Endothelial cell of hepatic sinusoid (primary cell): ENCODE measurements at regions not wholly inside any gene's neighbourhood (a gene's known extent, or its start where the extent isn't known, plus 50 kb on each side); places are given as distances from the start of the nearest gene placed in this dataset.
"Not testable (repeated sequence)": the region's sequence is repeated elsewhere in the genome, so short reads cannot be mapped to it uniquely, and the experiment has no call there.

Experiments
- in situ Hi-C: cut with HindIII; loops from 2 replicates; pipeline ENCODE4 v1.10.0; 2017; ENCODE audit warnings: low sequenced_read_pairs

DNA sequence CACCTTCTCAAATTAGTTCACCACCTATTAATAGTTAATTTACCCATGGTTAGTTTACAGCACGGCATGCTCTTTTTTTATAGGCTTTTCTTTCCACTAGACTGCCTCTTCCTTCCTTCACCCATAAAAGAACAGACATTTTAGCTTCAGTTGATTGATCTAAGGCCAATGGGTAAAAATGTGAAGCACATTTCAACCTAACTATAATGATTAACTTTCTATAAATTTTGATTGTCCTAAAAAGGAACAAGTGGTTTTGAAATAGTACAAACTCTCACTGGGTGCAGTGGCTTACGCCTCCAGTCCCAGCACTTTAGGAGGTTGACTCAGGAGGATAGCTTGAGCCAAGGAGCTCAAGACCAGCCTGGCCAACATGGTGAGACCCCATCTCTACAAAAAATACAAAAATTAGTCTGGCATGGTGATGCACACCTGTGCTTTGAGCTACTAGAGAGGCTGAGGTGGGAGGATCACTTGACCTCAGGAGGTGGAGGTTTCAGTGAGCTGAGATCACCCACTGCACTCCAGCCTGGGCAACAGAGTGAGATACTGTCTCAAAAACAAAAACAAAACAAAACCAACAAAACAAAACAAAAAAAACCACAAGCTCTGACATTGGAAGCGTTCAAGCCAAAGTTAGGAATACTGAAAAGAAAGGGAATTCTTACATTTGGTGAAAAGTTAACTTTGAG lies 89.9 kb upstream of the FAT1 start:
- in situ Hi-C loops = loop anchor here (5.0 kb wide), 1 partner anchor 36 kb away; no protein-coding TSS in a partner anchor

DNA sequence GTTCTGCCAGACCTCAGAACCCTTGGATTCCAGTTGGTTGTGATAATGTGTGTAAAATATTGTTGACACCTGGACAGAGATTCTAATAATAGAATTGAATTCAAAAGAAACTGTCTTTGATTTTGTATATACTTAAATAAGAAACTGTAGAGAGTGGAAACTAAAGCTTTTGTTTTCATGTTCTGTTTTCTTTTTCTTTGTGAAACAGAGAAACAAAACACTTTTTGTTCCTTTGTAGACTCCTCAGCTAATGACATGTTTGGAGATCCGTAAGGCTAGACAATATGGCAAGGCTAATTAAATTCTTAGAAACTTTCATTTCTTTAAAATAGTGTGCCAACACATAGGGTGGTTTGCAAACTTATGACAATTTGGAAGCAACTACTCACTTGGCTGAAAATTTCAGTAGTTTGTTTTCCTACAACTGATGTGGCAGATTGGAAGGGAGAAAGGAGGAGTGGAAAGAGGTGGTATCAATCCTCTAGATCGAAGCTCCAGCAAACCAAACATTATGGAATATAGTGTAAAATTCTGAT lies 90.9 kb upstream of the FAT1 start:
- in situ Hi-C loops = loop anchor here (5.0 kb wide), 2 partner anchors 37 to 48 kb away; no protein-coding TSS in a partner anchor

DNA sequence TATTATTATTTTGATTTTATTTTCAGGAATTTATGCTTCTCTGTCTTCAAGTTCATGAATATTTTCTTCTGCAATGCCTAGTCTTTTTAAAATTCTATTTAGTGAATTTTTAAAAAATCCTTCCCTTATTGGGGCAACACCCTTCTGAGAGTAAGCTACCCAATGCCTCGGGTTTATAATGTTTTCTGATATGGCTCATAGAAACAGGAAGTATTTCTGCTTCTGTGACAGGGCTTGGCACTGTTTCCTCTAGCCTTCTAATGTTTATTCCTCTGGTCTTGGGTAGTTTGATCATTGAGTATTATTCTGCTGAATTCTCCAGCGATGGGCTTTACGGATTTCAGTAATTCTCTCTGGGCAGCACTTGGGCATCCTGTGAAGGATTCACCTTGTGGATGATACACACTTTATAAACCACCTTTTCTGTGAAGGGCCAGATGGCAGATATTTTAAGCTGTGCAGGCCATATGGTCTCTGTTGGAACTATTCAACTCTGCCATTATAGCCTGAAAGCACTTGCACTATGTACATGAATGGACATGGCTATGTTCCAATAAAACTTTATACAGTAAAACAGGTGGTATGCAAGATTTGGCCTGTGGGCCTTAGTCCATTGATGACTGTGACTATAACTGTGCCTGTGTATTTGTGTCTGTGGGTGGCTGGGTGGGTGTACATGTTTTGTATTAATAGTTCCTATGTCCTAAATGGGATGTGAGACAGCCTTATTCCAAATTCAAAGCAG lies 95.9 kb upstream of the FAT1 start:
- in situ Hi-C loops = loop anchor here (5.0 kb wide), 1 partner anchor 43 kb away; no protein-coding TSS in a partner anchor

DNA sequence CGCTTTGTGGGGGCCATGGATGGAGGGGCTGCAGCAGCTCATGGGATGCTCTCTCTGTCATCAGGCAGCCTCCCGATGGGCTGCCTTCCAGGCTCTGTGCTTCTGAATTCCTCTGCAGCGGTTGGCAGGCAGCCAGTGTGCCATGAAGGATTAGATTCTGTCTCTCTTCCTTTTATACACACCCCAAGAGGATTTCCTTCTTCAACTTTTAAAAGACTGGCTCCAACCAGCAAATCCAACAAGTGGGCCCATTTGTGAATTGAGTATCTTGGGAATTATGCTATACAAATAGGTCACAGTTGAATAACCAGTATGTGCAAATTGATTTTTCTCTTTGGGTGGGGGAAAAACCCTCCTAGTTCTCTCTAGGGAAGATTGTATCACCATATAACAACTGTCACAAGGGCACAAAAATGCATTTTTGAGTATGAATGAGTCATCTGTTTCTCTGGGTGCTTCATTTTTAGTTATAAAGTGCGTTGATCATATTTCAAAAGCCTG lies 96.8 kb upstream of the FAT1 start:
- in situ Hi-C loops = no loop called here

DNA sequence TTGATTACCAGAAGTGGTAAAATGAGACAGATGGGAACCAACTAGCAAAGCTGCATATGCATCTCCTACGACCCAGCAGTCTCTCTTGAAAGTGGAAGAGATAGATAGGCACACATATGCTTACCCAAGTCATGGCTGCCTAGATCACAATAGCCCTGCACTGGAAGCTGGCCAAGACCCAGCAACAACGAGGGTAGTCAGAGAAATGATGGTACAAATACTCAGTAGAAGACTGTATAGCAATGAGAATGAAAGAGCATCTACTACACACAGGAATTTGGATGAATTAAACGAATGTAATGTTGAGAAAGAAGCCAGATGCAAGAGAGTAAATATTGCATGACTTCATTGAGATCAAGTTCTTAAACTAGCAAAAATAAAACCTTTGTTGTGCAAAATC lies 100.3 kb upstream of the FAT1 start:
- in situ Hi-C loops = no loop called here

DNA sequence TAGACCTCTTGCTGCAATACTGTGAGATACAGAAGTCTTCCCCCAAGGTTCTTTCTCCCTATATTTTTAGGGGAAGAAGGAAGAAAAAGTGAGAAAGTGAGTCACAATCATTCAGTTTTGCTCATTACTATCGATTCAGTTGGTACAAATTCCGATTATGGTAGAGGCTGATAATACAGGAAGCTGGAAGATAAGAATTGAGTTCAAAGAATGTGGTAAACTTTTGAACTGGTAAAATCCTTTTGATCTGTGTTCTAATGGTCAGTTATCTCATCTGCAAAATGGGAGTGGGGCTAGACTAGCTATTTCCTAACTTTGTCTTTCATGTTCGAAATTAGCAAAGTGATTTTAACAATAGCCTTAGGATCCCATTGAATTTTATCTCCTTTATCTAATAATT lies 101.4 kb upstream of the FAT1 start:
- in situ Hi-C loops = no loop called here

DNA sequence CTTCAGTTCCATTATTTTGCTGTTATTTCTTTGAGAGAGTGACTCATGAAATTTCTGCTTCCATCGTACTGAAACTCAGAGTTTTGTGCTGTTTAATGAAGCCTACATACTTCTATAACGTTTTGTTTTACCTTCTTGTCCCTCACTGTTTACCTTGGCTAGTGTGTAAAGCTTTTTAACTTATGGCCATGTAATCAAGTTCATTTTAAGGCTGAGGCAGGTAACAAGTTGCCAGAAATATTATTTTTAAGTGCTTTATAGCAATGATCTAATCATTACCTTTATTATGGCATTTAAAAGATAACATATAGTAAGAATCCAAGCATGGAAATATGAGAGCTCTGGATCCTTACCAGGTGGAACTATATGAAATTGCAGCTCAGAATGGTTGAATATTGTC lies 102.3 kb upstream of the FAT1 start:
- in situ Hi-C loops = no loop called here

DNA sequence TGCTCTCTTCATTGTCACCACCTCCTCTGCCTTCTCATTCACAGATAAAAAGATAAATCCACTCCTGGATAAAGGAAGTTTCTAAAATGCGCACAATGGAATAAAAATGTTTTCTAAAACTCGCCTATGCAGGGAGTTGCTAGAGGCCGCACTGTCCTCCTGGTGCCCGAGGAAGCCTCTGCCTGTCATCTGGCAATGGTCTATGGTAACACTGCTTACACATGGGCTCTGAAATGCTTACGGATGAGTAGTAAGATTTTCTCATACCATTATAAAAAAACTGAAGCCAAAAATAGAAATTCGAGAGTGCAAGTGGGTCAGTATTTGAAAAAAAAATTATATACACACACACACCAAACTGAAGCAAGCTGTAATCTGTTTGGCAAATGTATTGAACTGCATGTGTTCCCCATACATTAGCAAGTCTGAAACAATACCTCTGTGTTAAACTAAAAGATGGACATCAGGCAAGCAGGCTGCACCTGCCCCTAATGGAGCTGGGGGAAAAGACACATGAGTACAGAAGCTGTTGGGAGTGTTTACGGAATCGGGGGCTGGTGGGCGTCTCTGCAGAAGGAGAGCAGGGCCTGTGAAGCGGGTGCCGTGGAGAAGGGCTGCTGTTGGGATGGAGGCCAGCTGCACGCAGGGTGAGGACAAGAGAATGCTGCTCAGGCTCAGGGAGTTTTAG lies 103.3 kb upstream of the FAT1 start:
- in situ Hi-C loops = no loop called here

DNA sequence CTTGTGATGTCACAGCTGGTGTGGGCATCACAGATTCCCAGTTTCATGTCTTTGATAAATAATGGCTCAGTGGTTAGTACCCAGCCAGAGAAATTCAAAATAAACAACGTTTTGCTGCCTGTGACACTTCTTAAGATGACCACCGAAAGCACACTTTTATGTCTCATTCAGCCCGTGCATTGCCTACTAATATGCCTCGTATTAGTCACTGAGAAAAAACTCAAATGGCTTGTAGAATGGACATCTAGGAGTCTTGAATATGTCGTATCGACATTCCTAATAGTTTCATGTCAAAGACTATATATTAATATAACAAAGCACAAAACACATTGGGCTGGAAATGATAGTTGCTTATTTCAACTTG lies 103.9 kb upstream of the FAT1 start:
- in situ Hi-C loops = no loop called here

DNA sequence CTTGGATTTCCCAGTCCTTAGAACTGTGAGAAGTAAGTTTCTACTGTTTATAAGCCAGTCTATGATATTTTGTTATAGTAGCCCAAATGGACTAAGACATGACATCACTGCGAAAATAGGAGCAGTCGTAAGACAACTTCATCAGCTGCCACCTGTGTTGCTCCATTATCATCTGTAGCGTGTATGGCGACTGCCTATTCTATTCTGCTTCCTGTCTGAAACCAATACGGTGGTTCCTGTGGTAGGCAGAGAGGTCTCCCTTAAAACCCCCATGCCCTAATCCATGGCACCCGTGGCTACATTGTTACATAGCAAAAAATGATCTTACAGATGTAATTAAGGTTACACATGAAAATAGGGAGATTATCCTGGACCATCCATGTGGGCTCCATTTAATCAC lies 105.4 kb upstream of the FAT1 start:
- in situ Hi-C loops = no loop called here

DNA sequence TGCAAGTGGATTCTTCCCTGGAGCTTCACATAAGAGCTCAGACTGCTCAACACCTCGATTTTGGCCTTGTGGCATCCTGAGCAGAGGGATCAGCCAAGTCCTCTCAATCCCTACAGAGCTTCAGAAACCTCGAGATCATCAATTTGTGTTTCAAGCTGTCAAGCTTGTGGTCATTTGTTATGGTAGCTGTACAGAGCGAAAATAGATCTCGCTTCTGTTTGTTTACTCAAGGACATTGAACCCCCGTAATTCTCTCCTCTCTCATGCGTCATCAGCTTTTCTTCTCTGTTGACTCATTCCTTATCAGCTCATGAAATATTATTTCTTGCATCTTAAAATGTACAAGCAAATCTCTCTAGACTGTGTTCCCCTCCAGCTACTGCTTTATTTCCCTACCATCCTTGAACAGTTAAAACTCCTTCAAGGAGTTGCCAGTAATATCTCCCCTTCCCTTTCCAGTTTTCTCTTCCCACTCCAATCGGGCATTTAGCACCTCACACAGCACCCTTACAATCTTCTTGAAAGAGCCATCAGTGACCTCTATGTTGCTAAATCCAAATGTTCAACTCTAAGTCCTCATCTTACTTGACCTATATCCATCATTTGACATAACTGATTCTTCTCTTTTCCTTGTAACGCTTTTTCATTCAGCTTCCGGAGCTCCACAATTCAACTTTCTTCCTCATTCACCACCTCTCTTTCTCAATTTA lies 106.2 kb upstream of the FAT1 start:
- in situ Hi-C loops = no loop called here

DNA sequence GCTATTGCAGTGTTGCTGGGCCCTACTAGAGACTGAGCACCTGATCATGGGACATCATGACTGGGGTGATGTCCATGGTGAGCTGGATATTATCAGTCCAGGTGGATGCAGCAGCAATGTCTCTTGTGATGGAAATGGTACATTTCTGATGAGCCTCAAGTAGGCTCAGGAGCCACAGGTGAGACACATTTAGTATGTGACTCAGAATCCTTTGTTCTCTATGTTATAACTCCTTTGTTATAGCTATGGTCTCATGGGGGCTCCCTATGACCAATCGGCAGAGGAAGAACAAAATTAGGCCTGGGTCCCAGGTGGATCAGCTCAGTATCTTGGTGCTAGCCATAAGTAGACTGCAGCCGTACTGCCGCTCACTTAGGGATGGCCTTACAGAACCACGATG lies 107.9 kb upstream of the FAT1 start:
- in situ Hi-C loops = no loop called here

DNA sequence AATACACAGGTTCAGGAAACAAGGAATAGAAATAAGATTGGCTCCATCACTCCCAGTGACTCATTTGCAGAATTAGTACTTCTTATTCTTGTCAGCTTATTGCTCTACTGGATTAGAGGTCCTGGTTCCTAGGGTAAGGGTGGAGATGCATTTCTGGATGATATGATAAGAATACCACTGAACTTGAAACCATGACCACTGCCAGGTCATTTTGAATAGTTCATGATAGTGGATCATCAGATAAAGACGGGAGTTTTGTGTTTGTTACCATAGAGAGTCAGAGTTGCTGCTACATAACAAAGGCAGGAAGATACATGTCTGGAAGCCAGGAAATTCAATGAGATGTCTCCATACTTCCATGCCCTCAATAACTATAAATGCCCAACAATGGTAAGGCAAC lies 109.2 kb upstream of the FAT1 start:
- in situ Hi-C loops = no loop called here

DNA sequence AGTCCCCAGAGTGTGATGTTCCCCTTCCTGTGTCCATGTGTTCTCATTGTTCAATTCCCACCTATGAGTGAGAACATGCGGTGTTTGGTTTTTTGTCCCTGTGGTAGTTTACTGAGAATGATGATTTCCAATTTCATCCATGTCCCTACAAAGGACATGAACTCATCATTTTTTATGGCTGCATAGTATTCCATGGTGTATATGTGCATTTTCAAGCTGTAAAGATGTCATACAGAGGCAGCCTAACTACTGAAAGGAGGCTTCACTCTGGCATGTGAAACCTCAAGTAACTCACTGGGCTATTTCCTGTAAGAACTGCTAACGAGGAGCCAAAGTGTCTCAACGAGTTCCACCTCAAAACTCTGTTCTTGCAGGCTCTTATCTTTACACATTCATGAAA lies 113.8 kb upstream of the FAT1 start:
- in situ Hi-C loops = not testable (repeated sequence)

DNA sequence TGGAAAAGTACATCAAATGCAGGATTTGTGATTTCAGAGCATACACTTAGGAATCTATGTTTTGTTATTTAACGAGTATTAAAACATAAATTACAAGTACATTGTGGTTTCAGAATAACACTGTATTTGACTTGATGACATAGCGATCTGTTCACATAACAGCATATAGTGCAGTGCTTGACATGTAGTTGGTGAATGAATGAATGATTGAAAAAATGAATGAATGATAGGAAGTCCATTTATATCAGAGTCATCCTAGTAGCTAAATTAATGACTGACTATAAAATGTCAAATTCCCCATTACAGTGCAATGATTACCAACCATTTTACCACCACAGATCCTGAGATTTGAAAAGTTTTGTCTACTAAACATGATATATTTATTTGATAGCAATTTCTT lies 114.6 kb upstream of the FAT1 start:
- in situ Hi-C loops = no loop called here

DNA sequence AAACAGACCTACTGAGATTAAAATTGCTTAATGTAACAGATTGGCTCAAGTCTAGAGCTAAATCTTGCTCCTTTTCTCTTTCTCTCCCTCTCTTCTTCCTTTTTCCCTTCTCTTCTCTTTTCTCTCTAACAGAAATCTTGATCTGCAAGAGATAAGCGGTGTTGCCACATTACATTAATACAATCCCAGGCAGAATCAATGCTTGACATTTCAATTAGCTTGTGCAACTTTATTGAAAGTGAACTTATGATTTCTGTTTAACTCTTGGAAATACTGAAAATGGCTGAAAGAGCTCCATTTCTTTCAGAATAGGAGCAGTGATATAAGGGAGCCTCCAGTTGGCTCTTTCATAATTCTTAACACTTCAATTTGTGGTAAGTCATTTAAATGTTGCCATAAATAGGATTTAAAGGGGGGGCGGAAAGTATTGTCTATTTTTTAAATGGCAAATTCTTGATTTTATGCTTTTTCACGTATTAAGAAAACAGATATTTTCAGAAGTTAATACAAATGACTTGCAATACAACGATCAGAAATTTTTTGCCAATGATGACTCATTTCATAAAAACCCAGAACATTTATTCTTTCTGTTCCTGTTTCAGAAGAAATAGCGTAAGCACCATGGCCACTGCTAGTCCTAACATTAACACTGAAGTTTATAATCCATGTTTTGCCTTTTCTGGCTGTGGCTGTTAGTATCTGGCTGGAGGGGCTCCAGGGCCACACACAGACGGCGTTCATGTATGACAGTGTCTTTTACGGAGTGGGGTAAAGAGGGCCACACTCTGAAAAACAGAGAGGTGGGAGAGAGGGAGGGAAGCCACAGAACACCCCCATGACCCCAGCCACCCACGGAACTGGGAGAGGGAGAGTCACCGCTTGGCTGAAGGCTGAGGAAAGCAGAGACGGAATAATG lies 115.7 kb upstream of the FAT1 start:
- in situ Hi-C loops = no loop called here

DNA sequence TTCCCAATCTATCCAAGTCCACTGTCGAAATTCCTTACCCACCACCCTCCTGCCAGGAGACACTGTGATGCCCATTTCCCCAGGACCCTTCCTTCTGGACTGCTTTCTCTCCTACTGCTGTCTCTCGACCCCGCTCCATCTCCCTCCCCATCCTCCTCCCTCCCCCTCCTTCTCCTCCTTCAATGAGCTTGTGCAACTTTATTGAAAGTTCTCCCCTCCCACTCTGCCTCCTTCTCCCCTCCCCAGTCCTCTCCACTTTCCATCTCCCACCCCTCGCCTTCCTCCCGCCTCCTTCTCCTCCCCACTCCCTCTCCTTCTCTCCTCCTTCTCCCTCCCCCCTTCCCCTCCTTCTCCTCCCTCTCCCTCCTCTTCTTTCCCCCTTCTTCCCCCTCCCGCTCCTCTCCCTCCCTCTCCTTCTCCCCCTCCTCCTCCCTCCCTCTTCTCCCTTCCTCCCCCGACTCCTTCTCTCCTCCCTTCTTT lies 116.6 kb upstream of the FAT1 start:
- in situ Hi-C loops = no loop called here

DNA sequence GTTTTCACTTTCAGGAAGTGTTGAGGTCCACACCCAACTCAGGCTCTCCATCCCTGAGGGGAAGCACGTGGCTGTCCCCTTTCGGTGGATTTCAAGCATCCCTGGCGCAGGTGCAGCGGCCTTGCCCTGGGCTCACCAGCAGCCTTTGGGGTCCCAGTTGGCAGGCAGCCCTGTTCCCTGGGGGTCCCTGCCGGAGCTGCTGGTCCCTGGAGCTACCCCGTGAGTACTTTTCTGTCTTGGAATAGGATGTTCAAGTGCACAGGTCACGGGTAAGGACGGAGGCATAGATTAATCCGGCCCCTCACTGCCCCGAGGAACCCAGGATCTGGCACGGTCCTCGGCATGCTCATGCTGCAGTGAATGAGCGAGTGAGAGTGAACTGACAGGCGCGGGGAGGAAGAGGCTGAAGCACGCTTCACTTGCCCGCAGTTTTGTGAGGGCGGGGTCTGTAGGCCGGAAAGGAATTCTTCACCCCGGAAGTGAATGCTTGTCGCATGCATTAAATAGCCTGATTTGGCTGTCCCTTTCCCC lies 117.2 kb upstream of the FAT1 start:
- in situ Hi-C loops = no loop called here

DNA sequence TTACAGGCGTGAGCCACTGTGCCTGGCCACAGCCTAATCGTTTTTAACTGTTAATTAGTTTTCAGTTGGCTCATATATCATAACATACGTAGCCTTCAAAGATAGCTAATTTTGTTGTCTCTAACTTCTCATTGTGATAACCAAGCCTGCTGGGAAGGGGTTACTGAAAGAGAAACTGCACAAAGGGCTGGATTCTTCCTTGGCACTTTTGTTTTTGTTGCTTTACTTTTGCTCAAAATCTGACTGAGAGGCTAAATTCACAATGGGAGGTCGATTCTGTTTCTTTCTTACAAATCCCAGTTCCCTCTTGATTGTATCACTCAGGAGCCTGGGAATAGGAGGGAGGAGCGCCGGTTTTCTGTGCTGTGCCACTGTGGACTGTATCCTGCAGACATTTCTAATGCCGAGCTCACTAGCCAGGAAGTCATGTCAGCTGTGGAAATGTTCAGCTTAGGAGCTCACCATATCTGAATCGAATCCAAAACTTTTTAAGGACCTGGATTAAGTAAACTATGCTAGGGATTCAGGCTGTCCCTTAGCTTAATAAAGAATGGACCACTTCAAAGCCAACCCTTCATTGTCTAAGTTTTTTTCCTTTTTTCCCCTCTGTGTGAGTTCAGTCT lies 120.5 kb upstream of the FAT1 start:
- in situ Hi-C loops = no loop called here
